ENCODE measurements at regions not wholly inside any gene's neighbourhood (a gene's known extent, or its start where the extent isn't known, plus 50 kb on each side); places are given as distances from the start of the nearest gene placed in this dataset.

DNA sequence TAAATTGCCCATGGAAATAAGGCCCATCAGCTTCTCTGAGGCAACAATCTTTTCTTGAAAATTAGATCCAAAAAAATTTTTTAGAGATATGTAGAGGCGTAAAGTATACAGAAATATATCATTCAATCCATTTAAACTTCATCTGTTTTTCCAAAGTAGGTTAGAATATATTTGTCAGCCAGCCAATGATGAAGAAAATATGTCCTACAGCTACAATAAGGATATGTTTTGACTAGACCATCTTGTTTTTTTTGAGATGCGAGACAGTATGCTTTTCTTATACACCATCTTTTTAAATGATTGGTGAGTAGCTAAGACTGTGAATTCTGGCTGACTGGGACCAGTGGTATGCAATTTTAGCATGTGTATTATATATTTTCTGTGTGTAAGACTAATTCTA, 630.4 kb upstream of the CNTN5 start:
- TF ChIP-seq JUNB (IDR thresholded peaks at IDR 0.05; ENCODE audit: unreplicated experiment) (no peak), NANOG (IDR thresholded peaks at IDR 0.05; ENCODE audit: borderline replicate concordance) (no peak), EZH2phosphoT487 (IDR thresholded peaks at IDR 0.05; ENCODE audit: unreplicated experiment) (no peak), STAT1 (IDR thresholded peaks at IDR 0.05; ENCODE audit: unreplicated experiment) (no peak), ZNF331 (CRISPR knock-in tag; IDR thresholded peaks at IDR 0.05; ENCODE audit: low read depth) (no peak), POLR2AphosphoS5 (IDR thresholded peaks at IDR 0.05; ENCODE audit: low read depth) (no peak), EZH2 (IDR thresholded peaks at IDR 0.05; ENCODE audit: low read depth, unreplicated experiment) (no peak), ZNF114 (CRISPR knock-in tag; IDR thresholded peaks at IDR 0.05) (no peak), CREB1 (CRISPR knock-in tag; IDR thresholded peaks at IDR 0.05; ENCODE audit: low read depth) (no peak)
- TF ChIP-seq, protein P1, sequence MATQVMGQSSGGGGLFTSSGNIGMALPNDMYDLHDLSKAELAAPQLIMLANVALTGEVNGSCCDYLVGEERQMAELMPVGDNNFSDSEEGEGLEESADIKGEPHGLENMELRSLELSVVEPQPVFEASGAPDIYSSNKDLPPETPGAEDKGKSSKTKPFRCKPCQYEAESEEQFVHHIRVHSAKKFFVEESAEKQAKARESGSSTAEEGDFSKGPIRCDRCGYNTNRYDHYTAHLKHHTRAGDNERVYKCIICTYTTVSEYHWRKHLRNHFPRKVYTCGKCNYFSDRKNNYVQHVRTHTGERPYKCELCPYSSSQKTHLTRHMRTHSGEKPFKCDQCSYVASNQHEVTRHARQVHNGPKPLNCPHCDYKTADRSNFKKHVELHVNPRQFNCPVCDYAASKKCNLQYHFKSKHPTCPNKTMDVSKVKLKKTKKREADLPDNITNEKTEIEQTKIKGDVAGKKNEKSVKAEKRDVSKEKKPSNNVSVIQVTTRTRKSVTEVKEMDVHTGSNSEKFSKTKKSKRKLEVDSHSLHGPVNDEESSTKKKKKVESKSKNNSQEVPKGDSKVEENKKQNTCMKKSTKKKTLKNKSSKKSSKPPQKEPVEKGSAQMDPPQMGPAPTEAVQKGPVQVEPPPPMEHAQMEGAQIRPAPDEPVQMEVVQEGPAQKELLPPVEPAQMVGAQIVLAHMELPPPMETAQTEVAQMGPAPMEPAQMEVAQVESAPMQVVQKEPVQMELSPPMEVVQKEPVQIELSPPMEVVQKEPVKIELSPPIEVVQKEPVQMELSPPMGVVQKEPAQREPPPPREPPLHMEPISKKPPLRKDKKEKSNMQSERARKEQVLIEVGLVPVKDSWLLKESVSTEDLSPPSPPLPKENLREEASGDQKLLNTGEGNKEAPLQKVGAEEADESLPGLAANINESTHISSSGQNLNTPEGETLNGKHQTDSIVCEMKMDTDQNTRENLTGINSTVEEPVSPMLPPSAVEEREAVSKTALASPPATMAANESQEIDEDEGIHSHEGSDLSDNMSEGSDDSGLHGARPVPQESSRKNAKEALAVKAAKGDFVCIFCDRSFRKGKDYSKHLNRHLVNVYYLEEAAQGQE (IDR thresholded peaks at IDR 0.05; ENCODE audit: unreplicated experiment) = no peak
- TF ChIP-seq, protein P2, sequence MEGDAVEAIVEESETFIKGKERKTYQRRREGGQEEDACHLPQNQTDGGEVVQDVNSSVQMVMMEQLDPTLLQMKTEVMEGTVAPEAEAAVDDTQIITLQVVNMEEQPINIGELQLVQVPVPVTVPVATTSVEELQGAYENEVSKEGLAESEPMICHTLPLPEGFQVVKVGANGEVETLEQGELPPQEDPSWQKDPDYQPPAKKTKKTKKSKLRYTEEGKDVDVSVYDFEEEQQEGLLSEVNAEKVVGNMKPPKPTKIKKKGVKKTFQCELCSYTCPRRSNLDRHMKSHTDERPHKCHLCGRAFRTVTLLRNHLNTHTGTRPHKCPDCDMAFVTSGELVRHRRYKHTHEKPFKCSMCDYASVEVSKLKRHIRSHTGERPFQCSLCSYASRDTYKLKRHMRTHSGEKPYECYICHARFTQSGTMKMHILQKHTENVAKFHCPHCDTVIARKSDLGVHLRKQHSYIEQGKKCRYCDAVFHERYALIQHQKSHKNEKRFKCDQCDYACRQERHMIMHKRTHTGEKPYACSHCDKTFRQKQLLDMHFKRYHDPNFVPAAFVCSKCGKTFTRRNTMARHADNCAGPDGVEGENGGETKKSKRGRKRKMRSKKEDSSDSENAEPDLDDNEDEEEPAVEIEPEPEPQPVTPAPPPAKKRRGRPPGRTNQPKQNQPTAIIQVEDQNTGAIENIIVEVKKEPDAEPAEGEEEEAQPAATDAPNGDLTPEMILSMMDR (conservative IDR thresholded peaks at IDR 0.05; ENCODE audit: low read depth in 2 of 2) = no peak
- TF ChIP-seq, protein P3, sequence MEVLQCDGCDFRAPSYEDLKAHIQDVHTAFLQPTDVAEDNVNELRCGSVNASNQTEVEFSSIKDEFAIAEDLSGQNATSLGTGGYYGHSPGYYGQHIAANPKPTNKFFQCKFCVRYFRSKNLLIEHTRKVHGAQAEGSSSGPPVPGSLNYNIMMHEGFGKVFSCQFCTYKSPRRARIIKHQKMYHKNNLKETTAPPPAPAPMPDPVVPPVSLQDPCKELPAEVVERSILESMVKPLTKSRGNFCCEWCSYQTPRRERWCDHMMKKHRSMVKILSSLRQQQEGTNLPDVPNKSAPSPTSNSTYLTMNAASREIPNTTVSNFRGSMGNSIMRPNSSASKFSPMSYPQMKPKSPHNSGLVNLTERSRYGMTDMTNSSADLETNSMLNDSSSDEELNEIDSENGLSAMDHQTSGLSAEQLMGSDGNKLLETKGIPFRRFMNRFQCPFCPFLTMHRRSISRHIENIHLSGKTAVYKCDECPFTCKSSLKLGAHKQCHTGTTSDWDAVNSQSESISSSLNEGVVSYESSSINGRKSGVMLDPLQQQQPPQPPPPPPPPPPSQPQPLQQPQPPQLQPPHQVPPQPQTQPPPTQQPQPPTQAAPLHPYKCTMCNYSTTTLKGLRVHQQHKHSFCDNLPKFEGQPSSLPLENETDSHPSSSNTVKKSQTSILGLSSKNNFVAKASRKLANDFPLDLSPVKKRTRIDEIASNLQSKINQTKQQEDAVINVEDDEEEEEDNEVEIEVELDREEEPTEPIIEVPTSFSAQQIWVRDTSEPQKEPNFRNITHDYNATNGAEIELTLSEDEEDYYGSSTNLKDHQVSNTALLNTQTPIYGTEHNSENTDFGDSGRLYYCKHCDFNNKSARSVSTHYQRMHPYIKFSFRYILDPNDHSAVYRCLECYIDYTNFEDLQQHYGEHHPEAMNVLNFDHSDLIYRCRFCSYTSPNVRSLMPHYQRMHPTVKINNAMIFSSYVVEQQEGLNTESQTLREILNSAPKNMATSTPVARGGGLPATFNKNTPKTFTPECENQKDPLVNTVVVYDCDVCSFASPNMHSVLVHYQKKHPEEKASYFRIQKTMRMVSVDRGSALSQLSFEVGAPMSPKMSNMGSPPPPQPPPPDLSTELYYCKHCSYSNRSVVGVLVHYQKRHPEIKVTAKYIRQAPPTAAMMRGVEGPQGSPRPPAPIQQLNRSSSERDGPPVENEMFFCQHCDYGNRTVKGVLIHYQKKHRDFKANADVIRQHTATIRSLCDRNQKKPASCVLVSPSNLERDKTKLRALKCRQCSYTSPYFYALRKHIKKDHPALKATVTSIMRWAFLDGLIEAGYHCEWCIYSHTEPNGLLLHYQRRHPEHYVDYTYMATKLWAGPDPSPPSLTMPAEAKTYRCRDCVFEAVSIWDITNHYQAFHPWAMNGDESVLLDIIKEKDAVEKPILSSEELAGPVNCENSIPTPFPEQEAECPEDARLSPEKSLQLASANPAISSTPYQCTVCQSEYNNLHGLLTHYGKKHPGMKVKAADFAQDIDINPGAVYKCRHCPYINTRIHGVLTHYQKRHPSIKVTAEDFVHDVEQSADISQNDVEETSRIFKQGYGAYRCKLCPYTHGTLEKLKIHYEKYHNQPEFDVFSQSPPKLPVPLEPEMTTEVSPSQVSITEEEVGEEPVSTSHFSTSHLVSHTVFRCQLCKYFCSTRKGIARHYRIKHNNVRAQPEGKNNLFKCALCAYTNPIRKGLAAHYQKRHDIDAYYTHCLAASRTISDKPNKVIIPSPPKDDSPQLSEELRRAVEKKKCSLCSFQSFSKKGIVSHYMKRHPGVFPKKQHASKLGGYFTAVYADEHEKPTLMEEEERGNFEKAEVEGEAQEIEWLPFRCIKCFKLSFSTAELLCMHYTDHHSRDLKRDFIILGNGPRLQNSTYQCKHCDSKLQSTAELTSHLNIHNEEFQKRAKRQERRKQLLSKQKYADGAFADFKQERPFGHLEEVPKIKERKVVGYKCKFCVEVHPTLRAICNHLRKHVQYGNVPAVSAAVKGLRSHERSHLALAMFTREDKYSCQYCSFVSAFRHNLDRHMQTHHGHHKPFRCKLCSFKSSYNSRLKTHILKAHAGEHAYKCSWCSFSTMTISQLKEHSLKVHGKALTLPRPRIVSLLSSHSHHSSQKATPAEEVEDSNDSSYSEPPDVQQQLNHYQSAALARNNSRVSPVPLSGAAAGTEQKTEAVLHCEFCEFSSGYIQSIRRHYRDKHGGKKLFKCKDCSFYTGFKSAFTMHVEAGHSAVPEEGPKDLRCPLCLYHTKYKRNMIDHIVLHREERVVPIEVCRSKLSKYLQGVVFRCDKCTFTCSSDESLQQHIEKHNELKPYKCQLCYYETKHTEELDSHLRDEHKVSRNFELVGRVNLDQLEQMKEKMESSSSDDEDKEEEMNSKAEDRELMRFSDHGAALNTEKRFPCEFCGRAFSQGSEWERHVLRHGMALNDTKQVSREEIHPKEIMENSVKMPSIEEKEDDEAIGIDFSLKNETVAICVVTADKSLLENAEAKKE (CRISPR knock-in tag; IDR thresholded peaks at IDR 0.05) = no peak
- TF ChIP-seq, protein P4, sequence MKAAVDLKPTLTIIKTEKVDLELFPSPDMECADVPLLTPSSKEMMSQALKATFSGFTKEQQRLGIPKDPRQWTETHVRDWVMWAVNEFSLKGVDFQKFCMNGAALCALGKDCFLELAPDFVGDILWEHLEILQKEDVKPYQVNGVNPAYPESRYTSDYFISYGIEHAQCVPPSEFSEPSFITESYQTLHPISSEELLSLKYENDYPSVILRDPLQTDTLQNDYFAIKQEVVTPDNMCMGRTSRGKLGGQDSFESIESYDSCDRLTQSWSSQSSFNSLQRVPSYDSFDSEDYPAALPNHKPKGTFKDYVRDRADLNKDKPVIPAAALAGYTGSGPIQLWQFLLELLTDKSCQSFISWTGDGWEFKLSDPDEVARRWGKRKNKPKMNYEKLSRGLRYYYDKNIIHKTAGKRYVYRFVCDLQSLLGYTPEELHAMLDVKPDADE (IDR thresholded peaks at IDR 0.05) = no peak
- Histone ChIP-seq H3K4me3 (no peak overlapping the region), H4K20me1 (replicated peaks; ENCODE audit: insufficient read depth) (no peaks in the 10 kb centered on the region), H3K79me2 (replicated peaks; ENCODE audit: insufficient read depth) (no peaks in the 10 kb centered on the region), H3K4me1 (ENCODE audit: insufficient read depth) (peaks cover 4% of the 10 kb centered on the region; the same call in 1 of the 2 replicates), H3K27ac (ENCODE audit: low read depth) (no peak overlapping the region), H3K4me2 (no peak overlapping the region), H3K36me3 (ENCODE audit: insufficient read depth) (no peaks in the 10 kb centered on the region), H3K9me2 (ENCODE audit: insufficient read depth) (no peaks in the 10 kb centered on the region), H3F3A (replicated peaks; ENCODE audit: low read depth) (no peaks in the 10 kb centered on the region), H3K27me3 (ENCODE audit: insufficient read depth) (no peaks in the 10 kb centered on the region), H2AFZ (no peak overlapping the region)
- Mint-ChIP-seq H3K4me3 (no peak overlapping the region), H3K36me3 (ENCODE audit: low read depth) (no peaks in the 10 kb centered on the region), H3K4me1 (no peaks in the 10 kb centered on the region), H3K27ac (no peak overlapping the region), H3K27me3 (ENCODE audit: insufficient read depth, low read depth, poor library complexity) (no peaks in the 10 kb centered on the region), H3K9me3 (no peaks in the 10 kb centered on the region)
- no peak for ATAC-seq
- no peak for DNase-seq (ENCODE audit: low spot score)

Data from GM23338 (cell line).